Mammary epithelial cell (primary cell): ENCODE measurements at regions not wholly inside any gene's neighbourhood (a gene's known extent, or its start where the extent isn't known, plus 50 kb on each side); places are given as distances from the start of the nearest gene placed in this dataset.

Source experiments
- EZH2 ChIP-seq: IDR thresholded peaks from 2 replicates; pipeline ENCODE4 v1.6.1; 2012; ENCODE audit warnings: low read length, inconsistent platforms, borderline replicate concordance
- TF ChIP-seq, protein P1 (sequence below), 2 donors: IDR thresholded peaks in 1 of 2; conservative IDR thresholded peaks in 1 of 2; 2 replicates each; pipeline ENCODE4 v1.5.1; 2011 to 2012; ENCODE audit warnings: inconsistent platforms in 2 of 2, low read length in 2 of 2, mild to moderate bottlenecking in 2 of 2, control low read depth in 1 of 2, low read depth in 1 of 2; ENCODE audit not compliant: insufficient read depth in 1 of 2; ENCODE audit errors: extremely low read depth in 1 of 2

DNA sequence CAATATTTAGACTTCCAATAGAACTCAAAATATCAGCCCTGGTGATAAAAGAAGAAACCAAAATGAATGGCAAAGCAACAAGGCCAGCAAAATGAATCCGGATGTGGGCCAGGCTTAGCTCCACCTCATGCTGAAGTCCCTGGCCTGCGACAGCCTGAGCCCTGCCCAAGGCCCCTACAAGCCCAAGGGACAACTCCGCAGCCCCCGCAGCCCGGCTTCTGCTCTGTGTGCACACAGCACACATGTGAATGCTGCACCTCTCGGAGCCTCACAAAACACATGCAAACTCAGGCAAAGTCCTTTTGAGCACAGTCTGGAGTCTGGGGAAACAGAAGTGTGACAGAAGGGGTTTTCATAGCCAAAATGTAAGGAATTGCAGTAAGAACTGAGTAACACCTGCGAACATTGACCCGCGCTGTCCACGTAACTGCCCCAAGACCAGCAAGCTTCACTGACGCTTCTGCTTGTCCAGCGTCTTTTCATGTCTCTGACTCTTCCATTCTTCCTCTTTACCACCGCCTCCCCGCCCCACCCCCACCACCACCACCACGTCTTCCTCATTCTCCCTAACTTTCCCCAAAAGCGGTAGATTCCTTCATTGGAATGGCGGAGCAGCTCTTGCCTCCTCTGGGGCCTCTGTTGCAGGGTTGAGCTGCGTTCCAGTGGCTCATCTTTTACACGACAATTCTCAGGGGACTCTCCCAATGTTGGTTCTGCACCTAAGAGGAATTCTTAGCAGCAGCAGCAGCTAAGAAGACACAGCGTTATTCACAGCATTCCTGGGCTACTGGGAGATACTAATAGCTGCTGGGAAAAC is 136.4 kb upstream of the COPS8 start:
- TF ChIP-seq, protein P1, sequence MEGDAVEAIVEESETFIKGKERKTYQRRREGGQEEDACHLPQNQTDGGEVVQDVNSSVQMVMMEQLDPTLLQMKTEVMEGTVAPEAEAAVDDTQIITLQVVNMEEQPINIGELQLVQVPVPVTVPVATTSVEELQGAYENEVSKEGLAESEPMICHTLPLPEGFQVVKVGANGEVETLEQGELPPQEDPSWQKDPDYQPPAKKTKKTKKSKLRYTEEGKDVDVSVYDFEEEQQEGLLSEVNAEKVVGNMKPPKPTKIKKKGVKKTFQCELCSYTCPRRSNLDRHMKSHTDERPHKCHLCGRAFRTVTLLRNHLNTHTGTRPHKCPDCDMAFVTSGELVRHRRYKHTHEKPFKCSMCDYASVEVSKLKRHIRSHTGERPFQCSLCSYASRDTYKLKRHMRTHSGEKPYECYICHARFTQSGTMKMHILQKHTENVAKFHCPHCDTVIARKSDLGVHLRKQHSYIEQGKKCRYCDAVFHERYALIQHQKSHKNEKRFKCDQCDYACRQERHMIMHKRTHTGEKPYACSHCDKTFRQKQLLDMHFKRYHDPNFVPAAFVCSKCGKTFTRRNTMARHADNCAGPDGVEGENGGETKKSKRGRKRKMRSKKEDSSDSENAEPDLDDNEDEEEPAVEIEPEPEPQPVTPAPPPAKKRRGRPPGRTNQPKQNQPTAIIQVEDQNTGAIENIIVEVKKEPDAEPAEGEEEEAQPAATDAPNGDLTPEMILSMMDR (conservative IDR thresholded peaks at IDR 0.05 in 1 of 2, IDR thresholded peaks at IDR 0.05 in 1 of 2; ENCODE audit: extremely low read depth in 1 of 2, insufficient read depth in 1 of 2, low read depth in 1 of 2, low read length in 2 of 2): no peak
- TF ChIP-seq EZH2: no peak
